ENCODE measurements at regions not wholly inside any gene's neighbourhood (a gene's known extent, or its start where the extent isn't known, plus 50 kb on each side); places are given as distances from the start of the nearest gene placed in this dataset.

- no peak for DNase-seq (ENCODE audit: low read depth)
- TF ChIP-seq CTCF (conservative IDR thresholded peaks at IDR 0.05; ENCODE audit: low read depth, low read length), result no peak
- no peak overlapping the region for H3K4me3 ChIP-seq (ENCODE audit: low read depth, low read length)
These were observed 98.8 kb downstream of the ADRA2C start for GRCh38 chr4:3864742-3865721.

- TF ChIP-seq CTCF (conservative IDR thresholded peaks at IDR 0.05; ENCODE audit: low read depth, low read length), result no peak
These were observed 100.0 kb downstream of the ADRA2C start for GRCh38 chr4:3865986-3866812.

GRCh38 chr4:3866813-3867129 lies 100.6 kb downstream of the ADRA2C start:
- DNase-seq (ENCODE audit: low read depth), result no peak
- TF ChIP-seq CTCF (conservative IDR thresholded peaks at IDR 0.05; ENCODE audit: low read depth, low read length), result no peak
- no peak overlapping the region for H3K4me3 ChIP-seq (ENCODE audit: low read depth, low read length)

More at GRCh38 chr4:3865986-3866812, 100.0 kb downstream of the ADRA2C start:
- DNase-seq (ENCODE audit: low read depth), result no peak
- H3K4me3 ChIP-seq (ENCODE audit: low read depth, low read length), result no peak overlapping the region

GRCh38 chr4:3867403-3868100 lies 101.4 kb downstream of the ADRA2C start:
- DNase-seq (ENCODE audit: low read depth), result no peak

GRCh38 chr4:3868211-3869173 lies 102.3 kb downstream of the ADRA2C start:
- no peak for TF ChIP-seq CTCF (conservative IDR thresholded peaks at IDR 0.05; ENCODE audit: low read depth, low read length)
- H3K4me3 ChIP-seq (ENCODE audit: low read depth, low read length), result no peak overlapping the region
- no peak for DNase-seq (ENCODE audit: low read depth)

More at GRCh38 chr4:3867403-3868100, 101.4 kb downstream of the ADRA2C start:
- TF ChIP-seq CTCF (conservative IDR thresholded peaks at IDR 0.05; ENCODE audit: low read depth, low read length), result no peak
- no peak overlapping the region for H3K4me3 ChIP-seq (ENCODE audit: low read depth, low read length)

GRCh38 chr4:3869174-3869572 lies 103.0 kb downstream of the ADRA2C start:
- no peak for DNase-seq (ENCODE audit: low read depth)
- no peak overlapping the region for H3K4me3 ChIP-seq (ENCODE audit: low read depth, low read length)
- TF ChIP-seq CTCF (conservative IDR thresholded peaks at IDR 0.05; ENCODE audit: low read depth, low read length), result no peak
